ENCODE measurements at regions not wholly inside any gene's neighbourhood (a gene's known extent, or its start where the extent isn't known, plus 50 kb on each side); places are given as distances from the start of the nearest gene placed in this dataset.

DNA sequence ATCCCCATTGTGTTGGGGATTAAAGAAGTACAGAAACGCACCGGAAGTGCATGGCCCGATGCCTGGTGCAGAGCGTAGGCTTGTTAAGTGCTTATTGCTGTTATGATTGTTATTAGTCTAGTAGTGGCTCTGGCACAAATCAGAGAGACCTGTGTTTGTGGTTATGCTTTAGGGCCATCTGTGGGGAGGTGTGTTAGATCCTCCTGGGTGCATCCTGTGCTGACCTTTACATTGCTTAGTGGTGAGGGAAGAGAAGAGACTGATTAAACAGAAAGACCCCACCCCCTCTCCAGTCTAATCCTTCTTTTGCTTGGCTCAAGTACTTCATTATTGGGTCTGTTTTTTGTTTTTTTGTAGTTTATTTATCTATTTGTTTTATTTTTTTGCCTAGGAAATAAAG, 112.7 kb upstream of the SPRY4 start:
- H3K27ac Mint-ChIP-seq (ENCODE audit: unreplicated experiment): no peak overlapping the region
- TF ChIP-seq, protein P1, sequence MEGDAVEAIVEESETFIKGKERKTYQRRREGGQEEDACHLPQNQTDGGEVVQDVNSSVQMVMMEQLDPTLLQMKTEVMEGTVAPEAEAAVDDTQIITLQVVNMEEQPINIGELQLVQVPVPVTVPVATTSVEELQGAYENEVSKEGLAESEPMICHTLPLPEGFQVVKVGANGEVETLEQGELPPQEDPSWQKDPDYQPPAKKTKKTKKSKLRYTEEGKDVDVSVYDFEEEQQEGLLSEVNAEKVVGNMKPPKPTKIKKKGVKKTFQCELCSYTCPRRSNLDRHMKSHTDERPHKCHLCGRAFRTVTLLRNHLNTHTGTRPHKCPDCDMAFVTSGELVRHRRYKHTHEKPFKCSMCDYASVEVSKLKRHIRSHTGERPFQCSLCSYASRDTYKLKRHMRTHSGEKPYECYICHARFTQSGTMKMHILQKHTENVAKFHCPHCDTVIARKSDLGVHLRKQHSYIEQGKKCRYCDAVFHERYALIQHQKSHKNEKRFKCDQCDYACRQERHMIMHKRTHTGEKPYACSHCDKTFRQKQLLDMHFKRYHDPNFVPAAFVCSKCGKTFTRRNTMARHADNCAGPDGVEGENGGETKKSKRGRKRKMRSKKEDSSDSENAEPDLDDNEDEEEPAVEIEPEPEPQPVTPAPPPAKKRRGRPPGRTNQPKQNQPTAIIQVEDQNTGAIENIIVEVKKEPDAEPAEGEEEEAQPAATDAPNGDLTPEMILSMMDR (IDR thresholded peaks at IDR 0.05): no peak
- H3K36me3 Mint-ChIP-seq (ENCODE audit: low read depth): no peaks in the 10 kb centered on the region
- H3K27me3 Mint-ChIP-seq (ENCODE audit: low read depth): peaks cover 9% of the 10 kb centered on the region
- no peak for DNase-seq (ENCODE audit: low spot score)
- H3K9me3 Mint-ChIP-seq (ENCODE audit: low read depth): no peaks in the 10 kb centered on the region
- H3K4me1 Mint-ChIP-seq (ENCODE audit: low read depth): peaks cover 31% of the 10 kb centered on the region
- no peak overlapping the region for H3K4me3 Mint-ChIP-seq (ENCODE audit: unreplicated experiment)

DNA sequence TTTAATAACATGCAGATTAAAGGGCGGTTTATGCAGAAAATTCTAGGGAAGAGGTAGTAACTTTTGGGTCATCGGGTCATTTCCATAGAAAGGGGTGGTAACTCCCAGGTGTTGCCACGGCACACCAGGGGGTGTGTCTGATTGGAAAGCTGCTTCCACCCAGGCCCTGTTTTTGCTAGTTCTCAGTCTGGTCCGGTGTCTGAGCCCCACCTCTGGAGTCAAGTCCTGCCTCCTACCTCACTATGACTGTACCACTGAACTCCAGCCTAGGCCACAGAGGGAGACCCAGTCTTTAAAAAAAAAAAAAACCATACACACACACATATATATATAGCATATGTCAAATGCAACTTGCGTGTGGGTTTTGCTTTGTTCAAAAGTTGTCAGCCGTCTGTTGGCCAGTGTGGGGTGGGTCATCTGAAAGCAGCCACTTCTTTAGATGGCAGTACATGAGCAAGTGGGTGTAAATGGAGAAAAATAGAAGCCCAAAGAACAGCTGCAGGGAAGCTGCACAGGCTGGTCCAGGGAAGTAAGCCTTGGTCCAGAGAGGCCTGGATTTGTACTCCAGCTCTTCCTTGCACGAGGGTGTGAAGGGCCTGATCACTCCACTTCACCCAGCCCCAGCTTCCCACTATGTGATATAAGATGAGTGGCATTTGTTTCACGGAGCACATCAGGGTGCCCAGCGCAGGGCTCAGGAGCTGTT, 110.7 kb upstream of the SPRY4 start:
- H3K27me3 Mint-ChIP-seq (ENCODE audit: low read depth): peaks cover 4% of the 10 kb centered on the region
- no peaks in the 10 kb centered on the region for H3K9me3 Mint-ChIP-seq (ENCODE audit: low read depth)
- no peak for DNase-seq (ENCODE audit: low spot score)
- no peak overlapping the region for H3K27ac Mint-ChIP-seq (ENCODE audit: unreplicated experiment)
- no peak overlapping the region for H3K4me3 Mint-ChIP-seq (ENCODE audit: unreplicated experiment)
- TF ChIP-seq, protein P1 (IDR thresholded peaks at IDR 0.05): no peak
- no peaks in the 10 kb centered on the region for H3K36me3 Mint-ChIP-seq (ENCODE audit: low read depth)
- peaks cover 24% of the 10 kb centered on the region for H3K4me1 Mint-ChIP-seq (ENCODE audit: low read depth)

DNA sequence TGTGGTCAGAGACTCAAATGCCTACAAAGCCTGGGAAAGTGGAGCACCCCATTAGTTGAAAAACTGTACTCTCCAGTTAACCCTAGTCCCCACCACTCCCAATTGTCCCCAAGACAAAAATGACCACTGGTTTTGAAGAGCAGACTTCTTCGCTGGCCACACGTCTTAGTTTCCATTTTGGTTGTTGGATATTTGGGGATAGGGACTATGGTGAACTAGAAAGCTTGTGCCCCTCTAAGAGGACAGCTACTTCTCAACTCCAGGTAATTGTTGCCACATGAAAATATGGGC, 109.4 kb upstream of the SPRY4 start:
- TF ChIP-seq, protein P1 (IDR thresholded peaks at IDR 0.05): no peak
- Mint-ChIP-seq H3K9me3 (ENCODE audit: low read depth) (no peaks in the 10 kb centered on the region), H3K27ac (ENCODE audit: unreplicated experiment) (no peak overlapping the region), H3K4me1 (ENCODE audit: low read depth) (peaks cover 22% of the 10 kb centered on the region), H3K27me3 (ENCODE audit: low read depth) (peaks cover 4% of the 10 kb centered on the region), H3K36me3 (ENCODE audit: low read depth) (no peaks in the 10 kb centered on the region), H3K4me3 (ENCODE audit: unreplicated experiment) (no peak overlapping the region)
- no peak for DNase-seq (ENCODE audit: low spot score)

DNA sequence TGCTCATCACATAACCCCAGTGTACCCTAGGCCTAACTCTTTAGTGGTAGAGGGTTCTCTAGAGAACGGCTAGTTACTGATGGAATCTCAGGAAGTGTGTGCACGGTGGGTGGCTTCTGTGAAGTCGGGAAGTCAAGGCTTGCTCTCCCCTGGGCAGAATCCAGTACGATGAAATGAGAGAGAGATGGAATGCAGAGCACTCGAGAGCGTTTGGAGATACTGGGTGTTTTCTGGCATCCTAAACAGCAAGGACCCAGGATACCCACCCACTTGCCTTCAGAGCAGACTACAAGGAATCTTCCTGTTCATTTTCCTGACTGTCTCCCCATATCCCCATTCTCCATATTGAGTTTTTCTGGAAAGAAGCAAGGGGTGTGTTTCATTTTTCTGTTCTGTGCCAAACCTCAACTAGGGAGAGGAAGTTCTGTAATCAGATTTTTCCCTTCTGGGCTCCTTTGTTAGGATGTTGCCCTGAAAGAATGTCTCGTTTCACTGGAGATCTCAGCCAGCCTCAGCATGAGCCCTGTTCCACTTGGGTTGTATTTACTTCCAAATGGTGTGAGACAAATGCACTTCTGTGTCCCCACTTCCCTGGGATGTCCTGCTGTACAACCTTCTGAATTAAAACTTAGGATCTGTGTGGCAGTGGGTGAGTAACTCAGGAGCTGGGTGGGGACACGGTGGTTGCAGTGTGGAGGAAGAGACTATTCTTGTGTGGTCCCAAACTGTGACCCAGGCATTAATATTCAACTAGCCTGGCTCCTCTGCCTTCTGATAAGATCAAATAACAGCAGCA, 108.9 kb upstream of the SPRY4 start:
- no peak for DNase-seq (ENCODE audit: low spot score)
- Mint-ChIP-seq H3K4me3 (ENCODE audit: unreplicated experiment) (no peak overlapping the region), H3K4me1 (ENCODE audit: low read depth) (peaks cover 16% of the 10 kb centered on the region), H3K36me3 (ENCODE audit: low read depth) (no peaks in the 10 kb centered on the region), H3K9me3 (ENCODE audit: low read depth) (no peaks in the 10 kb centered on the region), H3K27ac (ENCODE audit: unreplicated experiment) (no peak overlapping the region), H3K27me3 (ENCODE audit: low read depth) (peaks cover 4% of the 10 kb centered on the region)
- TF ChIP-seq, protein P1 (IDR thresholded peaks at IDR 0.05): no peak

DNA sequence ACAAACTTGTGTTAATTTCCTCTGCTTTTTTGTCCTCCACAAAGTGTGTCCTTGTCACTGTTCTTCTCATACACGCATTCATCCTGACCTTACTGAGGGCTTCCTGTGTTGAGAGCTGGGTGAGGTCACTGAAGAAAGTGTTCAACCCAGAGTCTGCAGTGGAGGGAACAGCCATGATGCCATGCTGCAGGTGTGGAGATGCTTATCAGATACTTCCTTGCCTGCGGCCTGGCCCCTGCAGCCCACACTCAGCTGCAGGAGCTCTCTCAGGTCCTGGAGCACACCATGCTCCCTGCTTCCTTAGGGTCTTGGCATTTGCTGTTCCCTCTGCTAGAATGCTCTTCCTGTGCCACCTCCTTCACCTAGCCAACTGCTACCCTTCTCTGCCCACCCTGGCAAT, 108.1 kb upstream of the SPRY4 start:
- H3K4me3 Mint-ChIP-seq (ENCODE audit: unreplicated experiment): no peak overlapping the region
- no peaks in the 10 kb centered on the region for H3K9me3 Mint-ChIP-seq (ENCODE audit: low read depth)
- peaks cover 4% of the 10 kb centered on the region for H3K27me3 Mint-ChIP-seq (ENCODE audit: low read depth)
- no peak overlapping the region for H3K27ac Mint-ChIP-seq (ENCODE audit: unreplicated experiment)
- H3K36me3 Mint-ChIP-seq (ENCODE audit: low read depth): no peaks in the 10 kb centered on the region
- peaks cover 12% of the 10 kb centered on the region for H3K4me1 Mint-ChIP-seq (ENCODE audit: low read depth)
- TF ChIP-seq, protein P1 (IDR thresholded peaks at IDR 0.05): no peak
- DNase-seq (ENCODE audit: low spot score): no peak

Measured in chondrocyte (in vitro differentiated cells).